K562 (cell line): ENCODE measurements at regions not wholly inside any gene's neighbourhood (a gene's known extent, or its start where the extent isn't known, plus 50 kb on each side); places are given as distances from the start of the nearest gene placed in this dataset.

ENCODE experiments used
- ATAC-seq: fragments of 200-7000 bp; cut with Tn5 transposase; 3 replicates; pipeline ENCODE4 v1.9.1; 2020; ENCODE audit warnings: moderate library complexity
- BruUV-seq: library from RNA; stranded (reverse); fragments of 400-500 nt; replicated peaks from 2 replicates; lab custom pipeline; 2021; lab: Mats Ljungman, UMichigan
- CTCF ChIA-PET: fragments of 300-600 bp; formaldehyde crosslinking; extraction: SDS; loops from one replicate; lab custom pipeline; 2021; ENCODE audit warnings: low intra/inter-chr PET ratio; lab: Yijun Ruan, JAX
- POLR2A ChIA-PET: fragments of 300-600, 350-650 bp; sonication (Branson Sonifier 250); formaldehyde crosslinking; extraction: SDS; loops from one replicate; lab custom pipeline; 2021; ENCODE audit warnings: antibody characterized with exemption, inconsistent platforms; lab: Yijun Ruan, JAX
- DNase-seq, 4 experiments: peaks; one replicate each; pipeline versions ENCODE4 v3.0.0 to v3.0.0-alpha.2; 2011 to 2018; ENCODE audit warnings: low spot score in 3 of 4, mixed read lengths in 3 of 4; ENCODE audit errors: extremely low read depth in 1 of 4
- FAIRE-seq: peaks from 2 replicates; lab custom pipeline; 2011; peaks lifted over from hg19 to GRCh38; lab: Jason Lieb, UNC
- H2AFZ ChIP-seq: 2 replicates; pipeline ENCODE4 v1.6.0; 2011; ENCODE audit warnings: low read depth, low read length, control low read depth, inconsistent platforms
- H3K27ac ChIP-seq: fragments of 200-600 bp; 3 replicates; pipeline ENCODE4 v1.8.0; 2011; ENCODE audit warnings: low read depth, mild to moderate bottlenecking, control low read depth, inconsistent platforms, low read length, moderate library complexity, mixed read lengths; ENCODE audit errors: extremely low read depth
- H3K27me3 ChIP-seq, 2 experiments: fragments of 300-600 bp in 1 of 2; 2 replicates in 1 of 2; 3 replicates in 1 of 2; pipeline versions ENCODE4 v1.6.0 to v1.8.0; 2011; ENCODE audit warnings: inconsistent platforms in 2 of 2, low read length in 2 of 2, mild to moderate bottlenecking in 1 of 2, mixed read lengths in 1 of 2, moderate library complexity in 1 of 2; ENCODE audit not compliant: control insufficient read depth in 2 of 2, insufficient read depth in 2 of 2
- H3K36me3 ChIP-seq: fragments of 300-600 bp; 3 replicates; pipeline ENCODE4 v1.8.0; 2011; ENCODE audit warnings: mild to moderate bottlenecking, low read length, inconsistent platforms; ENCODE audit not compliant: control insufficient read depth, insufficient read depth
- H3K4me1 ChIP-seq, 2 experiments: fragments of 200-600 bp in 1 of 2; replicated peaks in 1 of 2; 2 replicates in 1 of 2; 3 replicates in 1 of 2; pipeline versions ENCODE4 v1.5.1 to v1.8.0; 2011; ENCODE audit warnings: inconsistent platforms in 2 of 2, low read length in 2 of 2, mild to moderate bottlenecking in 1 of 2, mixed read lengths in 1 of 2, moderate library complexity in 1 of 2; ENCODE audit not compliant: control insufficient read depth in 2 of 2, insufficient read depth in 2 of 2
- H3K4me2 ChIP-seq: 2 replicates; pipeline ENCODE4 v1.6.1; 2011; ENCODE audit warnings: low read length, control low read depth, inconsistent platforms, mixed read lengths; ENCODE audit not compliant: insufficient read depth
- H3K4me3 ChIP-seq: fragments of 200-600 bp; sonication (generic), shearing (Covaris generic); 2 replicates; pipeline ENCODE4 v1.5.1; 2016; ENCODE audit warnings: control low read depth, inconsistent platforms
- H3K79me2 ChIP-seq: fragments of 200-600 bp; 3 replicates; pipeline ENCODE4 v1.8.0; 2011; ENCODE audit warnings: low read length, inconsistent platforms; ENCODE audit not compliant: control insufficient read depth, insufficient read depth
- H3K9ac ChIP-seq, 2 experiments: 2 replicates each; pipeline versions ENCODE4 v1.6.0 to v1.6.1; 2011; ENCODE audit warnings: low read depth in 2 of 2, low read length in 2 of 2, control low read depth in 1 of 2, inconsistent platforms in 1 of 2, mild to moderate bottlenecking in 1 of 2, mixed read lengths in 1 of 2; ENCODE audit not compliant: insufficient read depth in 1 of 2
- H3K9me1 ChIP-seq: one replicate; pipeline ENCODE4 v1.6.0; 2011; ENCODE audit warnings: inconsistent platforms, mild to moderate bottlenecking, low read length, moderate library complexity; ENCODE audit not compliant: control insufficient read depth, insufficient read depth
- H3K9me3 ChIP-seq: replicated peaks from 2 replicates; pipeline ENCODE4 v1.5.1; 2011; ENCODE audit warnings: low read depth, low read length, inconsistent platforms; ENCODE audit not compliant: control insufficient read depth, insufficient read depth
- H4K20me1 ChIP-seq: replicated peaks from 2 replicates; pipeline ENCODE4 v1.6.1; 2011; ENCODE audit warnings: low read length, inconsistent platforms, mixed read lengths; ENCODE audit not compliant: control insufficient read depth, insufficient read depth
- CEBPB ChIP-seq: fragments of 450-650 bp; IDR thresholded peaks from 2 replicates; pipeline ENCODE4 v1.6.1; 2016; ENCODE audit warnings: missing genetic modification characterization, missing compliant biosample characterization
- CEBPG ChIP-seq, 3 experiments: fragments of 200-800 bp in 1 of 3; sonication (Bioruptor generic) in 1 of 3; sonication (generic) in 1 of 3; formaldehyde crosslinking in 1 of 3; IDR thresholded peaks in 2 of 3; conservative IDR thresholded peaks in 1 of 3; 2 replicates each; pipeline versions ENCODE4 v1.6.1 to v1.8.0; 2016 to 2022; ENCODE audit warnings: missing compliant biosample characterization in 2 of 3, missing genetic modification characterization in 2 of 3, mild to moderate bottlenecking in 1 of 3, missing genetic modification reagents in 1 of 3
- CTBP1 ChIP-seq: fragments of 450-650 bp; IDR thresholded peaks from 2 replicates; pipeline ENCODE4 v1.6.1; 2016; ENCODE audit warnings: borderline replicate concordance
- ZBTB7A ChIP-seq: IDR thresholded peaks from 2 replicates; pipeline ENCODE4 v1.6.1; 2011; ENCODE audit warnings: low read depth, mild to moderate bottlenecking, low read length, moderate library complexity, borderline replicate concordance; ENCODE audit not compliant: control insufficient read depth
- ZNF444 ChIP-seq: fragments of 250-450 bp; sonication (Bioruptor Pico); IDR thresholded peaks from 2 replicates; pipeline ENCODE4 v1.4.0; 2020; ENCODE audit warnings: mild to moderate bottlenecking, moderate library complexity
- WGBS: fragments of 100-300 bp; shearing (Covaris generic); methylation state at CpG from one replicate; pipeline ENCODE4 v1.1.6; 2016; ENCODE audit warnings: low coverage, mixed read lengths; ENCODE audit not compliant: insufficient coverage; ENCODE audit errors: missing lambda C conversion rate; 5-methylcytosine and 5-hydroxymethylcytosine counted together
- in situ Hi-C: fragments of 300-500 bp; cut with MboI; formaldehyde crosslinking; loops from 4 replicates; pipeline ENCODE4 v1.15.0; 2018; ENCODE audit warnings: inconsistent platforms, mixed read lengths
- intact Hi-C: fragments of 100-400 bp; cut with micrococcal nuclease; formaldehyde crosslinking; loops from 2 replicates; pipeline ENCODE4 v1.14.2; 2022

DNA sequence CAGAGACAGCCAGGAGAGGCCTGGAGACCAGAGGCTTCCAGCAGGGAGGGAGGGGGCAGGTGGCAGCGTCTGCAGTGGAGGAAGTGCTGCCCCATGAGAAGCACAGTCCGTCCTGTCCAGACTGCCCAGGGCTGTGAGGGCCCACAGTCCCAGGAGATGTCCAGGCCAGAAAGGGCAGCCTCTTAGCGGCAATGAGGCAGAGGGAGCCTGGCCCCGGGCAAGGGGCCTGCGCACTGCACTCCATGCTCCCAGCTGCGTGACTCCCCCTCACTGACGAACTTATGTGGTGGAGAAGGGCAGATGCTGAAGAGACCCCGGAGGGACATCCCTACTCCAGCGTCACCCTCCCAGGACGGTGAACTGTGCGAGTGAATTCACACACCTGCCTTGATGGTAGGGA, 115.3 kb downstream of the SOX1 start (continued):
- TF ChIP-seq ZNF444 (CRISPR knock-in tag): no peak

GRCh38 chr13:112182846-112183531, 116.0 kb downstream of the SOX1 start:
- no peaks in the 10 kb centered on the region for H3K4me1 ChIP-seq
- H3K27ac ChIP-seq: no peak overlapping the region
- H3K9ac ChIP-seq: no peak overlapping the region
- BruUV-seq: no TSS peak
- H3K4me3 ChIP-seq: no peak overlapping the region
- DNase-seq (no peak), ATAC-seq (no peak), FAIRE-seq (no peak)
- H3K9me3 ChIP-seq: no peaks in the 10 kb centered on the region
- no peaks in the 10 kb centered on the region for H3K36me3 ChIP-seq
- no peaks in the 10 kb centered on the region for H3K79me2 ChIP-seq
- ChIA-PET CTCF (no interaction called here), POLR2A (no interaction called here)
- under 1% methylated on average over 13 of the region's 24 CpGs for whole genome bisulfite sequencing
- intact Hi-C loops: no loop called here
- TF ChIP-seq ZBTB7A (no peak), CEBPG (CRISPR knock-in tag; IDR thresholded peaks at IDR 0.05) (no peak), CEBPG (tag; conservative IDR thresholded peaks at IDR 0.05 in 1 of 2, IDR thresholded peaks at IDR 0.05 in 1 of 2) (0 out of 4 replicates have a peak, but pooled peaks of 1 of the 2 experiments have one; percentile 15), CEBPB (tag) (peak; percentile 66), CTBP1 (no peak)
- H3K4me2 ChIP-seq: no peak overlapping the region
- H4K20me1 ChIP-seq: no peaks in the 10 kb centered on the region
- no peak overlapping the region for H2AFZ ChIP-seq
- no peaks in the 10 kb centered on the region for H3K9me1 ChIP-seq
- in situ Hi-C loops: no loop called here
- H3K27me3 ChIP-seq: peaks cover 0 to 27% of the 10 kb centered on the region in 2 experiments; a peak in 2 of 5 replicates
